IMR-90 (cell line): ENCODE measurements at regions not wholly inside any gene's neighbourhood (a gene's known extent, or its start where the extent isn't known, plus 50 kb on each side); places are given as distances from the start of the nearest gene placed in this dataset.

Experiments
- ATAC-seq: fragments of 200-7000 bp; cut with Tn5 transposase; 2 replicates; pipeline ENCODE4 v1.9.1; 2020; ENCODE audit warnings: low read depth, mild to moderate bottlenecking, moderate library complexity
- BruUV-seq: library from RNA; stranded (reverse); fragments of 400-500 nt; replicated peaks from 2 replicates; lab custom pipeline; 2021; lab: Mats Ljungman, UMichigan
- CTCF ChIA-PET: fragments of 300-600 bp; formaldehyde crosslinking; extraction: SDS; loops from one replicate; lab custom pipeline; 2021; ENCODE audit warnings: antibody characterized with exemption; lab: Yijun Ruan, JAX
- POLR2A ChIA-PET: fragments of 300-600 bp; sonication (Branson Sonifier 250); formaldehyde crosslinking; loops from one replicate; lab custom pipeline; 2022; ENCODE audit warnings: antibody characterized with exemption; ENCODE audit not compliant: unreplicated experiment; lab: Charles Lee
- DNase-seq: peaks from one replicate; pipeline ENCODE4 v3.0.0; 2013
- H2AFZ ChIP-seq: replicated peaks from 2 replicates; pipeline ENCODE3; 2013; ENCODE audit warnings: low read length, mild to moderate bottlenecking; ENCODE audit not compliant: poor library complexity
- H2AK5ac ChIP-seq: 2 replicates; pipeline ENCODE4 v1.6.1; 2013; ENCODE audit warnings: low read depth, low read length, inconsistent platforms
- H2AK9ac ChIP-seq: replicated peaks from 2 replicates; pipeline ENCODE3; 2013; ENCODE audit warnings: mild to moderate bottlenecking, low read depth, low read length, moderate library complexity; ENCODE audit not compliant: poor library complexity
- H2BK120ac ChIP-seq: 2 replicates; pipeline ENCODE4 v1.6.1; 2013; ENCODE audit warnings: low read depth, low read length, inconsistent platforms
- H2BK15ac ChIP-seq: 3 replicates; pipeline ENCODE4 v1.6.1; 2013; ENCODE audit warnings: low read depth, low read length, inconsistent platforms
- H2BK20ac ChIP-seq: 2 replicates; pipeline ENCODE4 v1.6.1; 2013; ENCODE audit warnings: low read depth, mild to moderate bottlenecking, inconsistent platforms, low read length, moderate library complexity
- H2BK5ac ChIP-seq: 2 replicates; pipeline ENCODE4 v1.6.1; 2013; ENCODE audit warnings: mild to moderate bottlenecking, low read depth, low read length, inconsistent platforms; ENCODE audit not compliant: poor library complexity, severe bottlenecking
- H3K14ac ChIP-seq: replicated peaks from 2 replicates; pipeline ENCODE4 v1.6.1; 2013; ENCODE audit warnings: low read depth, low read length, inconsistent platforms
- H3K18ac ChIP-seq: 2 replicates; pipeline ENCODE4 v1.6.1; 2013; ENCODE audit warnings: low read depth, low read length, control low read depth
- H3K23ac ChIP-seq: 2 replicates; pipeline ENCODE4 v1.6.1; 2013; ENCODE audit warnings: low read depth, low read length, inconsistent platforms
- H3K27ac ChIP-seq: 2 replicates; pipeline ENCODE4 v1.5.1; 2013; ENCODE audit warnings: mild to moderate bottlenecking, control low read depth, low read length; ENCODE audit not compliant: insufficient read depth
- H3K27me3 ChIP-seq: 2 replicates; pipeline ENCODE4 v1.6.1; 2013; ENCODE audit warnings: low read length; ENCODE audit not compliant: control insufficient read depth, insufficient read depth
- H3K36me3 ChIP-seq: 2 replicates; pipeline ENCODE4 v1.6.1; 2013; ENCODE audit warnings: low read length, mixed read lengths; ENCODE audit not compliant: control insufficient read depth, insufficient read depth
- H3K4ac ChIP-seq: 2 replicates; pipeline ENCODE4 v1.6.1; 2013; ENCODE audit warnings: low read depth, low read length, inconsistent platforms
- H3K4me1 ChIP-seq: 2 replicates; pipeline ENCODE4 v1.6.1; 2013; ENCODE audit warnings: low read length, mixed read lengths; ENCODE audit not compliant: control insufficient read depth, insufficient read depth
- H3K4me2 ChIP-seq: 2 replicates; pipeline ENCODE4 v1.6.1; 2013; ENCODE audit warnings: low read depth, mild to moderate bottlenecking, control low read depth, low read length, moderate library complexity
- H3K4me3 ChIP-seq: 2 replicates; pipeline ENCODE4 v1.5.1; 2013; ENCODE audit warnings: low read depth, mild to moderate bottlenecking, control low read depth, low read length, moderate library complexity; ENCODE audit not compliant: insufficient read depth
- H3K56ac ChIP-seq: 2 replicates; pipeline ENCODE4 v1.6.1; 2013; ENCODE audit warnings: low read length, inconsistent platforms; ENCODE audit not compliant: insufficient read depth; ENCODE audit errors: extremely low read depth
- H3K79me1 ChIP-seq, 2 experiments: 2 replicates each; pipeline ENCODE4 v1.6.1; 2013; ENCODE audit warnings: low read length in 2 of 2, inconsistent platforms in 1 of 2, low read depth in 1 of 2
- H3K9ac ChIP-seq: 2 replicates; pipeline ENCODE4 v1.6.1; 2013; ENCODE audit warnings: low read depth, low read length, control low read depth
- H3K9me1 ChIP-seq: 2 replicates; pipeline ENCODE4 v1.6.1; 2013; ENCODE audit warnings: low read length, inconsistent platforms; ENCODE audit not compliant: insufficient read depth
- H3K9me3 ChIP-seq: 2 replicates; pipeline ENCODE4 v1.6.1; 2013; ENCODE audit warnings: low read length; ENCODE audit not compliant: control insufficient read depth, insufficient read depth
- H4K20me1 ChIP-seq: 2 replicates; pipeline ENCODE4 v1.6.1; 2013; ENCODE audit warnings: low read length, inconsistent platforms; ENCODE audit not compliant: insufficient read depth
- H4K5ac ChIP-seq: 2 replicates; pipeline ENCODE4 v1.6.1; 2013; ENCODE audit warnings: mild to moderate bottlenecking, low read depth, low read length, control low read depth
- H4K8ac ChIP-seq, 2 experiments: 2 replicates each; pipeline ENCODE4 v1.6.1; 2013; ENCODE audit warnings: low read depth in 2 of 2, low read length in 2 of 2, control low read depth in 1 of 2, inconsistent platforms in 1 of 2
- H4K91ac ChIP-seq: 2 replicates; pipeline ENCODE4 v1.6.1; 2013; ENCODE audit warnings: low read depth, low read length, inconsistent platforms; ENCODE audit not compliant: insufficient read depth
- ELK1 ChIP-seq: fragments of 150-350 bp; IDR thresholded peaks from 2 replicates; pipeline ENCODE4 v1.6.1; 2016; ENCODE audit warnings: low read depth, mild to moderate bottlenecking, low read length, moderate library complexity, borderline replicate concordance
- FOS ChIP-seq: fragments of 150-350 bp; IDR thresholded peaks from 2 replicates; pipeline ENCODE4 v1.6.1; 2016; ENCODE audit warnings: low read depth, low read length
- MAFK ChIP-seq: IDR thresholded peaks from 2 replicates; pipeline ENCODE4 v1.6.1; 2012; ENCODE audit warnings: low read depth, low read length, improper control_type of control experiment
- MAZ ChIP-seq: IDR thresholded peaks from 2 replicates; pipeline ENCODE4 v1.6.1; 2012; ENCODE audit warnings: low read depth, mild to moderate bottlenecking, low read length, improper control_type of control experiment, moderate library complexity, borderline replicate concordance
- MXI1 ChIP-seq: IDR thresholded peaks from 2 replicates; pipeline ENCODE4 v1.6.1; 2012; ENCODE audit warnings: low read depth, mild to moderate bottlenecking, low read length, moderate library complexity, borderline replicate concordance
- POLR2A ChIP-seq: IDR thresholded peaks from 2 replicates; pipeline ENCODE4 v1.6.1; 2012; ENCODE audit warnings: mild to moderate bottlenecking, low read depth, low read length
- WGBS, 2 experiments: methylation state at CpG; one replicate each; pipeline versions ENCODE4 v1.1.5 to v1.1.7; 2013; ENCODE audit warnings: missing lambda C conversion rate in 2 of 2; ENCODE audit not compliant: insufficient read length in 1 of 2; ENCODE audit errors: extremely low coverage in 2 of 2; 5-methylcytosine and 5-hydroxymethylcytosine counted together
- dilution Hi-C: fragments of 300-500 bp; cut with HindIII; formaldehyde crosslinking; loops from one replicate; pipeline ENCODE4 v1.14.3; 2018; ENCODE audit warnings: low sequenced_read_pairs; ENCODE audit not compliant: unreplicated experiment
- in situ Hi-C: fragments of 300-500 bp; cut with MboI; formaldehyde crosslinking; loops from 3 replicates; pipeline ENCODE4 v1.14.3; 2019; ENCODE audit warnings: low sequenced_read_pairs, inconsistent platforms, mixed read lengths
- intact Hi-C: fragments of 100-400 bp; cut with micrococcal nuclease; formaldehyde crosslinking; loops from 2 replicates; pipeline ENCODE4 v1.10.0; 2022

- no peak overlapping the region for H3K56ac ChIP-seq
- no peak overlapping the region for H3K23ac ChIP-seq
These were observed 1321.8 kb upstream of the PCDH9 start for GRCh38 chr13:68551701-68552522.

More at GRCh38 chr13:68551701-68552522, 1321.8 kb upstream of the PCDH9 start:
- BruUV-seq = no TSS peak
- Histone ChIP-seq H3K9ac (no peak overlapping the region), H2BK15ac (no peak overlapping the region), H2AK5ac (no peak overlapping the region), H2BK5ac (no peak overlapping the region), H3K4me2 (no peak overlapping the region), H2BK20ac (no peak overlapping the region), H3K27ac (no peak overlapping the region), H3K4ac (no peak overlapping the region), H2AFZ (no peak overlapping the region), H3K79me1 (no peaks in the 10 kb centered on the region), H3K36me3 (no peaks in the 10 kb centered on the region), H4K5ac (no peak overlapping the region), H3K4me3 (no peak overlapping the region), H2BK120ac (no peak overlapping the region), H3K4me1 (no peaks in the 10 kb centered on the region), H4K91ac (no peak overlapping the region), H4K20me1 (no peaks in the 10 kb centered on the region), H3K18ac (no peak overlapping the region), H3K14ac (no peak overlapping the region), H3K9me3 (peaks cover 11% of the 10 kb centered on the region), H2AK9ac (no peak overlapping the region), H3K27me3 (no peaks in the 10 kb centered on the region), H3K9me1 (no peaks in the 10 kb centered on the region), H4K8ac (no peak overlapping the region)
- POLR2A ChIA-PET = no interaction called here
- DNase-seq (no peak), ATAC-seq (no peak)
- WGBS, 2 experiments = no CpG with 5 or more reads among the region's 5 CpGs
- CTCF ChIA-PET = no interaction called here
- intact Hi-C loops (no loop called here), dilution Hi-C loops (no loop called here), in situ Hi-C loops (no loop called here)
- no peak for TF ChIP-seq FOS
- TF ChIP-seq MXI1 = no peak
- no peak for TF ChIP-seq POLR2A
- no peak for TF ChIP-seq MAFK
- no peak for TF ChIP-seq MAZ
- TF ChIP-seq ELK1 = no peak
